ENCODE measurements at regions not wholly inside any gene's neighbourhood (a gene's known extent, or its start where the extent isn't known, plus 50 kb on each side); places are given as distances from the start of the nearest gene placed in this dataset.

- H3K36me3 Mint-ChIP-seq: no peaks in the 10 kb centered on the region
- no peak overlapping the region for H3K27ac Mint-ChIP-seq
- no peak for DNase-seq (ENCODE audit: extremely low spot score, unreplicated experiment)
- no peaks in the 10 kb centered on the region for H3K4me1 Mint-ChIP-seq (ENCODE audit: unreplicated experiment)
- no peak for TF ChIP-seq CTCF (conservative IDR thresholded peaks at IDR 0.05)
- H3K27me3 Mint-ChIP-seq: peaks cover 3% of the 10 kb centered on the region
- no peak overlapping the region for H3K4me3 Mint-ChIP-seq
- no peaks in the 10 kb centered on the region for H3K9me3 Mint-ChIP-seq
These were observed 239.6 kb upstream of the DEFB112 start for GRCh38 chr6:50289366-50289765.

GRCh38 chr6:50301307-50301706 is 251.6 kb upstream of the DEFB112 start:
- Mint-ChIP-seq H3K27me3 (no peaks in the 10 kb centered on the region), H3K9me3 (no peaks in the 10 kb centered on the region), H3K36me3 (no peaks in the 10 kb centered on the region), H3K4me3 (no peak overlapping the region), H3K27ac (no peak overlapping the region), H3K4me1 (ENCODE audit: unreplicated experiment) (no peaks in the 10 kb centered on the region)
- no peak for TF ChIP-seq CTCF (conservative IDR thresholded peaks at IDR 0.05)
- DNase-seq (ENCODE audit: extremely low spot score, unreplicated experiment): no peak

GRCh38 chr6:50305660-50306059 is 255.9 kb upstream of the DEFB112 start:
- TF ChIP-seq CTCF (conservative IDR thresholded peaks at IDR 0.05): no peak
- Mint-ChIP-seq H3K9me3 (no peaks in the 10 kb centered on the region), H3K27ac (no peak overlapping the region)

GRCh38 chr6:50318536-50318935 is 268.8 kb upstream of the DEFB112 start:
- no peak overlapping the region for H3K4me3 Mint-ChIP-seq
- DNase-seq (ENCODE audit: extremely low spot score, unreplicated experiment): no peak
- H3K27ac Mint-ChIP-seq: no peak overlapping the region
- peaks cover 2% of the 10 kb centered on the region for H3K9me3 Mint-ChIP-seq
- no peaks in the 10 kb centered on the region for H3K36me3 Mint-ChIP-seq
- TF ChIP-seq CTCF (conservative IDR thresholded peaks at IDR 0.05): no peak
- H3K27me3 Mint-ChIP-seq: no peaks in the 10 kb centered on the region
- H3K4me1 Mint-ChIP-seq (ENCODE audit: unreplicated experiment): no peaks in the 10 kb centered on the region

More at GRCh38 chr6:50305660-50306059, 255.9 kb upstream of the DEFB112 start:
- Mint-ChIP-seq H3K4me1 (ENCODE audit: unreplicated experiment) (no peaks in the 10 kb centered on the region), H3K36me3 (no peaks in the 10 kb centered on the region), H3K27me3 (no peaks in the 10 kb centered on the region), H3K4me3 (no peak overlapping the region)
- no peak for DNase-seq (ENCODE audit: extremely low spot score, unreplicated experiment)

DNA sequence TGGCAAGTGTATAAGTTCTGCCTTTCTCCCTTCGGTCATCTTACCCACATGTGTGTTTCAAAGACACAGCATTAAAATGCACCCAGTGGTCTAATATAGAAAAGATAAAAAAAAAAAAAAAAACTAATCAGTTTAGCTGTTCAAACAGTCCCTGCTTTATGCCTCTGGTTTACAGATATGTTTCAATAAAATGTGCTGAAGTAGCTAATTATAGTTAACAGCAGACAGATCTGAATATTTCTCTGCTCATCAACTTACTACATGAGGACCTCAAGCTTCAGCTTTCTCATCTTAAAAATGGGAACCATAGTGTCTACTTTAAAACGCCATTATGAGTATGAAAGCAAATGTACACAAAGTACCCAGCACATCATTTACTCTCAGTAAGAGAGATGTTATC is 280.6 kb upstream of the DEFB112 start:
- no peak for TF ChIP-seq CTCF (conservative IDR thresholded peaks at IDR 0.05)
- DNase-seq (ENCODE audit: extremely low spot score, unreplicated experiment): no peak
- H3K27ac Mint-ChIP-seq: no peak overlapping the region
- H3K4me3 Mint-ChIP-seq: no peak overlapping the region
- no peaks in the 10 kb centered on the region for H3K27me3 Mint-ChIP-seq
- no peaks in the 10 kb centered on the region for H3K36me3 Mint-ChIP-seq
- H3K4me1 Mint-ChIP-seq (ENCODE audit: unreplicated experiment): no peaks in the 10 kb centered on the region
- H3K9me3 Mint-ChIP-seq: no peaks in the 10 kb centered on the region

DNA sequence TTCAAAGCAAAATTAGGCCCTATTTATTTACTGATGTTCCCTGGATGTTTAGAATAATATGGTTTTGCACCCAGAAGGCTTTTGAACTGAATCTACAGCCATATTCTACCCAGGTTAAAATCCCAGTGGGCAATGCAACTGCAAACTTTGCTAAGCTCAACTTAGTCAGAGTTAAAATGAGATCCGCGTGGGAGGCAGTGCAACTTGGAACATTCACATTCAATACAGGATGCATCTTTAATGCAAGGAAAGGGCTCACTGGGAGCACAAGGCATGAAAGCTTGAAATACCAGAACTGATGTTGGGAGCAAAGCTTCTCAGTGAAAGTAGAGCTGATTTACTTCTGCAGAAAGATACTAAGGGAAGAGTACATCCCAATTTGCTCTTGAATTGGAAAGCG is 281.2 kb upstream of the DEFB112 start:
- no peak for TF ChIP-seq CTCF (conservative IDR thresholded peaks at IDR 0.05)
- Mint-ChIP-seq H3K9me3 (no peaks in the 10 kb centered on the region), H3K36me3 (no peaks in the 10 kb centered on the region), H3K4me1 (ENCODE audit: unreplicated experiment) (no peaks in the 10 kb centered on the region), H3K27me3 (no peaks in the 10 kb centered on the region), H3K27ac (no peak overlapping the region), H3K4me3 (no peak overlapping the region)
- no peak for DNase-seq (ENCODE audit: extremely low spot score, unreplicated experiment)

Data from type B pancreatic cell (in vitro differentiated cells).